AG04450 (cell line): ENCODE measurements at regions not wholly inside any gene's neighbourhood (a gene's known extent, or its start where the extent isn't known, plus 50 kb on each side); places are given as distances from the start of the nearest gene placed in this dataset.

Experiments used
- CTCF ChIA-PET: fragments of 300-600, 350-600 bp; formaldehyde crosslinking; extraction: SDS; loops from one replicate; lab custom pipeline; 2022; ENCODE audit warnings: antibody characterized with exemption, inconsistent platforms; lab: Charles Lee
- POLR2A ChIA-PET: fragments of 350-600 bp; formaldehyde crosslinking; extraction: SDS; loops from one replicate; lab custom pipeline; 2021; ENCODE audit warnings: antibody characterized with exemption, inconsistent platforms; lab: Yijun Ruan, JAX
- DNase-seq: peaks from one replicate; pipeline ENCODE4 v3.0.0-alpha.2; 2011; ENCODE audit warnings: low read depth, low spot score
- H3K27ac ChIP-seq: one replicate; pipeline ENCODE4 v1.5.1; 2012; ENCODE audit warnings: low read depth, low read length, control low read depth
- H3K27me3 ChIP-seq: one replicate; pipeline ENCODE4 v1.6.0; 2012; ENCODE audit warnings: low read length; ENCODE audit not compliant: control insufficient read depth, insufficient read depth
- H3K4me3 ChIP-seq: 2 replicates; pipeline ENCODE4 v1.5.1; 2011; ENCODE audit warnings: mild to moderate bottlenecking, low read depth, low read length, control low read depth
- H3K9me3 ChIP-seq: 2 replicates; pipeline ENCODE4 v1.5.1; 2012; ENCODE audit warnings: low read length; ENCODE audit not compliant: control insufficient read depth, insufficient read depth
- TF ChIP-seq, protein P1 (sequence below): IDR thresholded peaks from 2 replicates; pipeline ENCODE4 v1.5.1; 2011; ENCODE audit warnings: low read depth, low read length, control low read depth, inconsistent platforms

GRCh38 chr11:88414981-88415413, 77.5 kb upstream of the CTSC start:
- H3K27me3 ChIP-seq, result no peaks in the 10 kb centered on the region
- TF ChIP-seq, protein P1, sequence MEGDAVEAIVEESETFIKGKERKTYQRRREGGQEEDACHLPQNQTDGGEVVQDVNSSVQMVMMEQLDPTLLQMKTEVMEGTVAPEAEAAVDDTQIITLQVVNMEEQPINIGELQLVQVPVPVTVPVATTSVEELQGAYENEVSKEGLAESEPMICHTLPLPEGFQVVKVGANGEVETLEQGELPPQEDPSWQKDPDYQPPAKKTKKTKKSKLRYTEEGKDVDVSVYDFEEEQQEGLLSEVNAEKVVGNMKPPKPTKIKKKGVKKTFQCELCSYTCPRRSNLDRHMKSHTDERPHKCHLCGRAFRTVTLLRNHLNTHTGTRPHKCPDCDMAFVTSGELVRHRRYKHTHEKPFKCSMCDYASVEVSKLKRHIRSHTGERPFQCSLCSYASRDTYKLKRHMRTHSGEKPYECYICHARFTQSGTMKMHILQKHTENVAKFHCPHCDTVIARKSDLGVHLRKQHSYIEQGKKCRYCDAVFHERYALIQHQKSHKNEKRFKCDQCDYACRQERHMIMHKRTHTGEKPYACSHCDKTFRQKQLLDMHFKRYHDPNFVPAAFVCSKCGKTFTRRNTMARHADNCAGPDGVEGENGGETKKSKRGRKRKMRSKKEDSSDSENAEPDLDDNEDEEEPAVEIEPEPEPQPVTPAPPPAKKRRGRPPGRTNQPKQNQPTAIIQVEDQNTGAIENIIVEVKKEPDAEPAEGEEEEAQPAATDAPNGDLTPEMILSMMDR, result no peak
- CTCF ChIA-PET, result no interaction called here
- no peak for DNase-seq
- POLR2A ChIA-PET, result no interaction called here
- no peak overlapping the region for H3K27ac ChIP-seq
- H3K9me3 ChIP-seq, result no peaks in the 10 kb centered on the region
- H3K4me3 ChIP-seq, result no peak overlapping the region

DNA sequence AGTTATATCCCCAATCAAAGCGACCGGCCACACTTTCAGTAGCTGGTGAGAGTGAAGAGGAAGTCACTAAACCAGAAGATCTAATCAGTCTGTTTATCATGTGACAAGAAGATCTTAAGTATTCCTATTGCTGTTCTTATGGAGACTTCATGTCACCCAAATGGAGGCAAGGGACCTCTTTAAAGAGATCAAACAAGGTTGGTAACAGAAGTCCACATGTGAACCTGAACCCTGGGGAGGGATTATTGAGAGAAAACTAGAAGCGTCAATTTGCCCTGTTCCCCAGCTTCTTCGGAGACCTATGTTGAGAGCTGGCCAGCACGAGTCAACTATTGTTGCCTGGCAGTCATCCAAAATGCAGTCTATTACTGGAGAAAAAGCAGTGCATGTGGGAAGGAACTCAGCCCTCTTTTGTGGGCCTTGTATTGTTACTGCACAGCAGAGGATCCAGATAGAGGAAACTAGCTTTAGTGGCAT, 76.9 kb upstream of the CTSC start:
- CTCF ChIA-PET, result interaction anchor here (1.7 kb wide), 1 partner anchor 398 kb away, joined by 5 read pairs; no protein-coding TSS in a partner anchor
- POLR2A ChIA-PET, result no interaction called here
- no peaks in the 10 kb centered on the region for H3K9me3 ChIP-seq
- no peak overlapping the region for H3K27ac ChIP-seq
- no peak for DNase-seq
- no peak overlapping the region for H3K4me3 ChIP-seq
- no peaks in the 10 kb centered on the region for H3K27me3 ChIP-seq
- TF ChIP-seq, protein P1, result no peak

GRCh38 chr11:88411265-88411664, 73.7 kb upstream of the CTSC start:
- Histone ChIP-seq H3K9me3 (no peaks in the 10 kb centered on the region), H3K27me3 (no peaks in the 10 kb centered on the region), H3K27ac (no peak overlapping the region), H3K4me3 (no peak overlapping the region)
- ChIA-PET POLR2A (interaction anchor here (1.2 kb wide), 2 partner anchors 9 to 74 kb away, joined by 4 read pairs; partner anchors contain the start of gene CTSC), CTCF (no interaction called here)
- peak; percentile 66 for DNase-seq
- TF ChIP-seq, protein P1, result no peak

DNA sequence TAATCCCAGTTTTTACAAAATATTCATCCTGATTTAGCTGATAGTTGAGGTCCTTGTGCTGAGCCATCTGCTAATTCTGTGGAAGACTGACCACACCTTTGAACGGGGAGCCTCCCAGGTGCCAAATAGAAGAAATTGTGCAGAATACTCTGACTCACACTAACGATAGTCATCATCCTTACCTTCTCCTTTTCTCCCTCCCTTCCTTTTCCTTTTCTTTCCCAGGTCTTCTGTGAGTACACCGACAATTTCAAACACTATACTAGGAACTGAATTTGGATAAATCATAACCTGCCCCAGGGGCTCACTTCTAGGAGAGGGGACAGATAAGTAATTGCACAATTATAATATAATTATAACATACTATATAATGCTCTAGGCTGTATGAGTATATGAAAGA, 73.1 kb upstream of the CTSC start:
- DNase-seq, result no peak
- CTCF ChIA-PET, result no interaction called here
- no peaks in the 10 kb centered on the region for H3K9me3 ChIP-seq
- TF ChIP-seq, protein P1, result no peak
- POLR2A ChIA-PET, result interaction anchor here (1.2 kb wide), 2 partner anchors 8 to 73 kb away, joined by 4 read pairs; partner anchors contain the start of gene CTSC
- H3K27ac ChIP-seq, result no peak overlapping the region
- H3K4me3 ChIP-seq, result no peak overlapping the region
- no peaks in the 10 kb centered on the region for H3K27me3 ChIP-seq

DNA sequence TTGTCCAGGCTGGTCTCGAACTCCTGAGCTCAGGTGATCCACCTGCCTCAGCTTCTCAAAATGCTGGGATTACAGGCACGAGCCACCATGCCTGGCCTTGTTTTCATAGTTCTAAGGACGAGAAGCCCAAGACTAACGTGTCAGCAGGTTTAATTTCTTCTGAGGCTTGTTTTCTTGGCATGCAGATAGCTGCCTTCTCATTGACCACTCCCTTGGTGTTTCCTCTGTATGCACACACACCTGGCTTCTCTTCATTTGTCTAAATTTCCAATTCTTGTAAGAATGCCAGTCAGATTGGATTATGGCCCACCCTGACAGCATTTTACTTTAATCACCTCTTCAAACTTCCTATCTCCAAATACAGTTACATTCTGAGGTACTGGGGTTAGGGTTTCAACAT, 72.5 kb upstream of the CTSC start:
- Histone ChIP-seq H3K4me3 (no peak overlapping the region), H3K27ac (no peak overlapping the region), H3K9me3 (no peaks in the 10 kb centered on the region), H3K27me3 (no peaks in the 10 kb centered on the region)
- TF ChIP-seq, protein P1, result no peak
- ChIA-PET CTCF (interaction anchor here (1.4 kb wide), 1 partner anchor 134 kb away, joined by 3 read pairs; no protein-coding TSS in a partner anchor), POLR2A (no interaction called here)
- DNase-seq, result no peak
